Right atrium auricular region (tissue), 2 donors: ENCODE measurements at regions not wholly inside any gene's neighbourhood (a gene's known extent, or its start where the extent isn't known, plus 50 kb on each side); places are given as distances from the start of the nearest gene placed in this dataset.

Source experiments
- DNase-seq: peaks from one replicate; pipeline ENCODE4 v3.0.0-alpha.2; 2019; ENCODE audit warnings: low spot score
- H3K27ac ChIP-seq, 2 donors: fragments of 200-600 bp; sonication (generic); 1 replicate in 1 of 2; 2 replicates in 1 of 2; pipeline ENCODE4 v1.5.1; 2016 to 2019
- H3K27me3 ChIP-seq, 2 donors: fragments of 200-600 bp; sonication (generic); one replicate each; pipeline versions ENCODE4 v1.5.1 to v1.6.0; 2017 to 2019
- H3K36me3 ChIP-seq: fragments of 200-600 bp; sonication (generic); one replicate; pipeline ENCODE4 v1.5.1; 2016
- H3K4me1 ChIP-seq, 2 donors: fragments of 200-600 bp; sonication (generic); one replicate each; pipeline versions ENCODE4 v1.5.1 to v1.6.0; 2017 to 2019
- H3K4me3 ChIP-seq, 2 donors: fragments of 200-600 bp; sonication (generic); 1 replicate in 1 of 2; 2 replicates in 1 of 2; pipeline ENCODE4 v1.5.1; 2017 to 2019; ENCODE audit warnings: mild to moderate bottlenecking in 1 of 2, moderate library complexity in 1 of 2
- H3K9me3 ChIP-seq, 2 donors: fragments of 200-600 bp; sonication (generic); one replicate each; pipeline ENCODE4 v1.5.1; 2019
- TF ChIP-seq, protein P1 (sequence below), 2 donors: fragments of 200-600 bp; sonication (generic); IDR thresholded peaks; one replicate each; pipeline ENCODE4 v1.5.1; 2019; ENCODE audit warnings: antibody characterized with exemption in 2 of 2

DNA sequence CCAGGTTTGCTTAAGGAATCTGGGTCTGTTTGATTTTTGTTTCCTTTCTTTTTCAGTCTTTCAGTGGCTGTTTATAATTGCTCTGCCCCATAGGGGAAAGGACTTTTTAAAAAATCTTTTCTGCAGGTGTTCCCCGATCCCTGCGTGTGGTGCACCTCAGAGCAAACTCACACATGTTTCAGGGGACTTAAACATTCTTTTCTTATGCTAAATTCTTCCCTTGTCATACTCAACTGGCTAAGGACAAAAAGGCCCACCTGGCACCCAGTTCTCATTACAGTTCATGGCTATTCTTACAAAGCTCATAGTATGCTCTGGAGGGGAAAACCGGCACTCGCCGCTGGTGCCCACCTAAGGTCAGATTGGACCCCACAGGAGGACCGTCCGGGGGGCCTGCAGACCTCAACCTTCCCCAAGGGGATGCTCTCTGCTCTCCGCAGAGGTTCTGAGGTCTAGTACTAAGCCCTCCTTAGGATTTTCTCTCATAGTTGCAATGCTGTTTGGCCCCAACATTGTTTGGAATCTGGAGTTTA lies 220.3 kb downstream of the HGF start:
- no peak overlapping the region for H3K27ac ChIP-seq
- TF ChIP-seq, protein P1, sequence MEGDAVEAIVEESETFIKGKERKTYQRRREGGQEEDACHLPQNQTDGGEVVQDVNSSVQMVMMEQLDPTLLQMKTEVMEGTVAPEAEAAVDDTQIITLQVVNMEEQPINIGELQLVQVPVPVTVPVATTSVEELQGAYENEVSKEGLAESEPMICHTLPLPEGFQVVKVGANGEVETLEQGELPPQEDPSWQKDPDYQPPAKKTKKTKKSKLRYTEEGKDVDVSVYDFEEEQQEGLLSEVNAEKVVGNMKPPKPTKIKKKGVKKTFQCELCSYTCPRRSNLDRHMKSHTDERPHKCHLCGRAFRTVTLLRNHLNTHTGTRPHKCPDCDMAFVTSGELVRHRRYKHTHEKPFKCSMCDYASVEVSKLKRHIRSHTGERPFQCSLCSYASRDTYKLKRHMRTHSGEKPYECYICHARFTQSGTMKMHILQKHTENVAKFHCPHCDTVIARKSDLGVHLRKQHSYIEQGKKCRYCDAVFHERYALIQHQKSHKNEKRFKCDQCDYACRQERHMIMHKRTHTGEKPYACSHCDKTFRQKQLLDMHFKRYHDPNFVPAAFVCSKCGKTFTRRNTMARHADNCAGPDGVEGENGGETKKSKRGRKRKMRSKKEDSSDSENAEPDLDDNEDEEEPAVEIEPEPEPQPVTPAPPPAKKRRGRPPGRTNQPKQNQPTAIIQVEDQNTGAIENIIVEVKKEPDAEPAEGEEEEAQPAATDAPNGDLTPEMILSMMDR (IDR thresholded peaks at IDR 0.05), result no peak
- H3K4me1 ChIP-seq, result no peaks in the 10 kb centered on the region

GRCh38 chr7:81534996-81535395 lies 234.9 kb downstream of the HGF start:
- H3K9me3 ChIP-seq, result no peaks in the 10 kb centered on the region
- TF ChIP-seq, protein P1 (IDR thresholded peaks at IDR 0.05), result no peak
- H3K27me3 ChIP-seq, result no peaks in the 10 kb centered on the region
- H3K4me1 ChIP-seq, result no peaks in the 10 kb centered on the region
- H3K4me3 ChIP-seq, result no peak overlapping the region
- DNase-seq, result no peak
- no peak overlapping the region for H3K27ac ChIP-seq
- H3K36me3 ChIP-seq, result no peaks in the 10 kb centered on the region

More for the DNA sequence above, 220.3 kb downstream of the HGF start:
- Histone ChIP-seq H3K36me3 (no peaks in the 10 kb centered on the region), H3K9me3 (no peaks in the 10 kb centered on the region), H3K4me3 (no peak overlapping the region), H3K27me3 (no peaks in the 10 kb centered on the region)
- DNase-seq, result no peak

- Histone ChIP-seq H3K27ac (no peak overlapping the region), H3K27me3 (no peaks in the 10 kb centered on the region), H3K4me1 (no peaks in the 10 kb centered on the region), H3K4me3 (no peak overlapping the region), H3K36me3 (no peaks in the 10 kb centered on the region), H3K9me3 (no peaks in the 10 kb centered on the region)
- TF ChIP-seq, protein P1 (IDR thresholded peaks at IDR 0.05), result no peak
- DNase-seq, result no peak
These were observed 235.4 kb downstream of the HGF start for GRCh38 chr7:81534446-81534845.

- DNase-seq, result no peak
- no peak overlapping the region for H3K27ac ChIP-seq
- H3K9me3 ChIP-seq, result no peaks in the 10 kb centered on the region
- TF ChIP-seq, protein P1 (IDR thresholded peaks at IDR 0.05), result no peak
- H3K27me3 ChIP-seq, result no peaks in the 10 kb centered on the region
- H3K4me3 ChIP-seq, result no peak overlapping the region
- H3K36me3 ChIP-seq, result no peaks in the 10 kb centered on the region
- no peaks in the 10 kb centered on the region for H3K4me1 ChIP-seq
These were observed 235.9 kb downstream of the HGF start for GRCh38 chr7:81533931-81534330.

DNA sequence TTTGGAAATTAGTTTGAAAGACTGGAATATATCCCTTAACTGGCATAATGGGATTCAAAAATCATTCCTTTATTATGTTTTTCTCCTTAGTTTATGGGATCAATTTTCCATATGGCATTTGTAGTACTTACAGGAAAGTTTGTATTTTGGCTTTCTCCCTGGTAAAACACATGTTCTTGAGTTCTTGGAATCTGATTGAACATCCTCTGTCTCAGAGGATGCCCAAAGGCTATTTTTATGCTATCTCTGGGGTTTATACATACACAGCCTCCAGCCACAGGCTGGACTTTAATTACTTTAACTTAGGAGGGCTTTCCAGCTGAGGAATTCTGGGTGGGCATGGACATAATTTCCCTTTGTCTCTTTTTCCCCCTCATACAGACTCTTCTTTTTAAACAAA lies 236.4 kb downstream of the HGF start:
- H3K4me3 ChIP-seq, result no peak overlapping the region
- TF ChIP-seq, protein P1 (IDR thresholded peaks at IDR 0.05), result no peak
- no peaks in the 10 kb centered on the region for H3K27me3 ChIP-seq
- H3K36me3 ChIP-seq, result no peaks in the 10 kb centered on the region
- no peaks in the 10 kb centered on the region for H3K4me1 ChIP-seq
- no peaks in the 10 kb centered on the region for H3K9me3 ChIP-seq
- no peak overlapping the region for H3K27ac ChIP-seq
- no peak for DNase-seq

DNA sequence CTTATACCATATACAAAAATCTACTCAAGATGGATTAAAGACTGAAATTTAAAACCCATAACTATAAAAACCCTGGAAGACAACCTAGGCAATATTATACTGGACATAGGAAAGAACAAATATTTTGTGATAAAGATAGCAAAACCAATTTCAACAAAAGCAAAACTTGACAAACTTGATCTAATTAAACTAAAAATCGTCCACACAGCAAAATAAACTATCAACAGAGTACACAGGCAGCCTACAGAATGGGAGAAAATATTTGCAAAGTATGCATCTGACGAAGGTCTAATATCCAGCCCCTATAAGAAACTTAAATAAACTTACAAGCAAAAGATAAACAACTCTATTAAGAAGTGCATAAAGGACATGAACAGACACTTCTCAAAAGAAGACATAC lies 240.1 kb downstream of the HGF start:
- no peak overlapping the region for H3K4me3 ChIP-seq
- no peaks in the 10 kb centered on the region for H3K27me3 ChIP-seq
- H3K27ac ChIP-seq, result no peak overlapping the region
- no peaks in the 10 kb centered on the region for H3K36me3 ChIP-seq
- TF ChIP-seq, protein P1 (IDR thresholded peaks at IDR 0.05), result no peak
- no peaks in the 10 kb centered on the region for H3K9me3 ChIP-seq
- H3K4me1 ChIP-seq, result no peaks in the 10 kb centered on the region
- DNase-seq, result no peak
